Coronary artery (tissue), 2 donors: ENCODE measurements at regions not wholly inside any gene's neighbourhood (a gene's known extent, or its start where the extent isn't known, plus 50 kb on each side); places are given as distances from the start of the nearest gene placed in this dataset.
A peak's percentile ranks its signal among the peaks of the same experiment; 100 is the strongest.

Source experiments
- DNase-seq: peaks from one replicate; pipeline ENCODE4 v3.0.0-alpha.2; 2017; ENCODE audit warnings: low spot score
- H3K27ac ChIP-seq, 2 donors: fragments of 200-600 bp; sonication (generic); one replicate each; pipeline ENCODE4 v1.5.1; 2016 to 2019
- H3K4me3 ChIP-seq: fragments of 200-600 bp; sonication (generic); 2 replicates; pipeline ENCODE4 v1.5.1; 2016; ENCODE audit warnings: mild to moderate bottlenecking, moderate library complexity
- TF ChIP-seq, protein P1 (sequence below): fragments of 200-600 bp; sonication (generic); IDR thresholded peaks from one replicate; pipeline ENCODE4 v1.5.1; 2019; ENCODE audit warnings: antibody characterized with exemption

- no peak overlapping the region for H3K27ac ChIP-seq
- H3K4me3 ChIP-seq, result no peak overlapping the region
- TF ChIP-seq, protein P1, sequence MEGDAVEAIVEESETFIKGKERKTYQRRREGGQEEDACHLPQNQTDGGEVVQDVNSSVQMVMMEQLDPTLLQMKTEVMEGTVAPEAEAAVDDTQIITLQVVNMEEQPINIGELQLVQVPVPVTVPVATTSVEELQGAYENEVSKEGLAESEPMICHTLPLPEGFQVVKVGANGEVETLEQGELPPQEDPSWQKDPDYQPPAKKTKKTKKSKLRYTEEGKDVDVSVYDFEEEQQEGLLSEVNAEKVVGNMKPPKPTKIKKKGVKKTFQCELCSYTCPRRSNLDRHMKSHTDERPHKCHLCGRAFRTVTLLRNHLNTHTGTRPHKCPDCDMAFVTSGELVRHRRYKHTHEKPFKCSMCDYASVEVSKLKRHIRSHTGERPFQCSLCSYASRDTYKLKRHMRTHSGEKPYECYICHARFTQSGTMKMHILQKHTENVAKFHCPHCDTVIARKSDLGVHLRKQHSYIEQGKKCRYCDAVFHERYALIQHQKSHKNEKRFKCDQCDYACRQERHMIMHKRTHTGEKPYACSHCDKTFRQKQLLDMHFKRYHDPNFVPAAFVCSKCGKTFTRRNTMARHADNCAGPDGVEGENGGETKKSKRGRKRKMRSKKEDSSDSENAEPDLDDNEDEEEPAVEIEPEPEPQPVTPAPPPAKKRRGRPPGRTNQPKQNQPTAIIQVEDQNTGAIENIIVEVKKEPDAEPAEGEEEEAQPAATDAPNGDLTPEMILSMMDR, result no peak
- no peak for DNase-seq
These were observed 64.0 kb upstream of the ACSL1 start for GRCh38 chr4:184889666-184890335.

DNA sequence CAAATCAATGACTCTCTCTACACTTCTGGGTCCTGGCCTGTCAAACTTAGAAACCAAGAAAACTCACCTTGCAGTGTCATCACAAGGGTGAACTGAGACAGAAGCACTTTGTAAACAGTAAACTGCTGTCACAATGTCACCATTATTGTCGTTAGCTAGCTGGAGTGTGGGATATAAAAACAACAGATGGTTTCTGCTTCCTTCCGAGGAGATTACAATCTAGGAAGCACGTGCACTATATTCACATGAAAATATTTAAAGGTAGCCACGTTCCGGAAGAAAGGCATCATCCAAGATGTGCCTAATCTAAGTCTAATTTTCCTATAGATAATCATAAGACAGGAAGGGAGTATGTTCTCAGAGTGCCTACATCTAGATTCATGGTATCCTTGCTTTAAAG, 64.7 kb upstream of the ACSL1 start:
- H3K4me3 ChIP-seq, result no peak overlapping the region
- TF ChIP-seq, protein P1, result no peak
- no peak overlapping the region for H3K27ac ChIP-seq
- no peak for DNase-seq

- TF ChIP-seq, protein P1, result no peak
- no peak overlapping the region for H3K27ac ChIP-seq
These were observed 66.1 kb upstream of the ACSL1 start for GRCh38 chr4:184891816-184892397.

GRCh38 chr4:184892999-184893398, 67.2 kb upstream of the ACSL1 start:
- TF ChIP-seq, protein P1, result no peak
- Histone ChIP-seq H3K4me3 (no peak overlapping the region), H3K27ac (no peak overlapping the region)
- no peak for DNase-seq

More at GRCh38 chr4:184891816-184892397, 66.1 kb upstream of the ACSL1 start:
- DNase-seq, result no peak
- H3K4me3 ChIP-seq, result no peak overlapping the region

- DNase-seq, result no peak
- Histone ChIP-seq H3K27ac (no peak overlapping the region), H3K4me3 (no peak overlapping the region)
- TF ChIP-seq, protein P1, result no peak
These were observed 68.2 kb upstream of the ACSL1 start for GRCh38 chr4:184893801-184894571.

DNA sequence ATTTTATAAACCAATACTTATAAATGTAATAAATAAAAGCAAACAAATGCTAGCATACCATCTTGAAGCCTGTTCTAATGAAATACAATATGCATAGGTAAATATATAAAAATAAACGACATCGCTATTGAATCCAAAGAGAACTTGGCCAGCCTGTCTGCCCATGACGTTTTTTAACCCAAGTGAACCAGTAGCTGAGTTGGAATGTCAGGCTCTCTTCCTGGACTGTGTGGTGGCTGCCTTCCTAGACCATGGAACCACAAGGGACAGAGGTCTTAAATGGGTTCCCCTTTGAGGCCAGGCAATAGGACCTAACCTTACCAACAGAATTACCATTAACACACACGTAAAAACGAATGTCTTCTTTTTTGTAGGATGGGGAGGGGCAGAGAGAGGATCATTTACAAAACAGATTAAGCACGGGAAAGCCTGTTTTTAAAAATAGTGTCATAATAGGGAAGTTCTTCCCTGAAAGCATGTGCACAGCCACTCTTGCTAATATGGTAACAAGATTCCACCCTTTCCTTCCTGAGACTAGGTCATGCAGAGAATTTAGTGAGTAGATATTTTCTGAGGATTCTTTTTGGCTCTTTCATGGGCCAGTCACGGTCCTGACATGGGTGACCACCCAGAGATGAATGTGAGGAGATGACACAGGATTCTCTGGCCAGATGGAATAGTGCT, 69.4 kb upstream of the ACSL1 start:
- DNase-seq, result no peak
- Histone ChIP-seq H3K27ac (peak overlapping the region in 1 of 2 donors; percentile 28), H3K4me3 (no peak overlapping the region)
- TF ChIP-seq, protein P1, result no peak
